ENCODE measurements at regions not wholly inside any gene's neighbourhood (a gene's known extent, or its start where the extent isn't known, plus 50 kb on each side); places are given as distances from the start of the nearest gene placed in this dataset.

- no peaks in the 10 kb centered on the region for H3K27me3 ChIP-seq (ENCODE audit: insufficient read depth, low read length)
- H4K8ac ChIP-seq (replicated peaks; ENCODE audit: insufficient read length, low read depth, low read length) = no peak overlapping the region
- no peak overlapping the region for H2AFZ ChIP-seq (ENCODE audit: low read length)
- Mint-ChIP-seq H3K27ac (no peak overlapping the region), H3K4me1 (peaks cover 6 to 29% of the 10 kb centered on the region in 2 experiments), H3K27me3 (ENCODE audit: low read depth) (peaks cover 2% of the 10 kb centered on the region; the same call in 1 of the 2 replicates), H3K36me3 (ENCODE audit: insufficient read depth in 1 of 3, low read depth in 3 of 3) (no peaks in the 10 kb centered on the region), H3K9me3 (no peaks in the 10 kb centered on the region), H3K4me3 (no peak overlapping the region)
- H3K9me3 ChIP-seq (ENCODE audit: control insufficient read depth, low read depth, low read length) = no peaks in the 10 kb centered on the region
- no peak overlapping the region for H3K23ac ChIP-seq (ENCODE audit: insufficient read length, low read depth, low read length)
- no peaks in the 10 kb centered on the region for H3K23me2 ChIP-seq (ENCODE audit: insufficient read length, low read depth, low read length, poor library complexity, severe bottlenecking)
- H3K4ac ChIP-seq (ENCODE audit: low read depth, low read length) = no peak overlapping the region
- no peak overlapping the region for H2BK5ac ChIP-seq (ENCODE audit: insufficient read length, low read length)
- no peak overlapping the region for H3K14ac ChIP-seq (ENCODE audit: insufficient read depth, low read length)
- no peak overlapping the region for H3K56ac ChIP-seq (ENCODE audit: insufficient read length, low read depth, low read length)
- no peak overlapping the region for H2BK15ac ChIP-seq (ENCODE audit: low read depth, low read length)
- no peak overlapping the region for H3T11ph ChIP-seq (ENCODE audit: low read length)
- DNase-seq = no peak
- no peak overlapping the region for H3K4me2 ChIP-seq (ENCODE audit: insufficient read depth, insufficient read length, low read length)
- H2AK5ac ChIP-seq (ENCODE audit: insufficient read length, low read length) = no peak overlapping the region
- H3K9ac ChIP-seq (ENCODE audit: extremely low read depth, insufficient read length, low read length) = no peak overlapping the region
- TF ChIP-seq CTCF (conservative IDR thresholded peaks at IDR 0.05) = no peak
- no peaks in the 10 kb centered on the region for H4K20me1 ChIP-seq (ENCODE audit: control insufficient read depth, insufficient read depth, insufficient read length)
- no peak overlapping the region for H2BK120ac ChIP-seq (ENCODE audit: low read depth, low read length, poor library complexity, severe bottlenecking)
- no peak overlapping the region for H3K18ac ChIP-seq (ENCODE audit: insufficient read length, low read depth, low read length)
- no peak overlapping the region for H2BK20ac ChIP-seq (ENCODE audit: low read depth, low read length, poor library complexity, severe bottlenecking)
- no CpG with 5 or more reads among the region's 10 CpGs for WGBS (ENCODE audit: extremely low coverage, insufficient read length, low lambda C conversion rate)
- no peak overlapping the region for H2BK12ac ChIP-seq (ENCODE audit: insufficient read length, low read depth, low read length)
- no peaks in the 10 kb centered on the region for H3K79me1 ChIP-seq (ENCODE audit: insufficient read depth, low read depth, low read length, poor library complexity, severe bottlenecking)
- H4K5ac ChIP-seq (ENCODE audit: insufficient read length, low read depth, low read length) = no peak overlapping the region
- no peak overlapping the region for H4K91ac ChIP-seq (ENCODE audit: insufficient read length, low read depth, low read length)
- H3K4me1 ChIP-seq (ENCODE audit: insufficient read depth, low read length) = no peaks in the 10 kb centered on the region
- H3K27ac ChIP-seq (ENCODE audit: insufficient read length, low read depth, low read length) = no peak overlapping the region
- H3K79me2 ChIP-seq (ENCODE audit: insufficient read depth, low read length) = no peaks in the 10 kb centered on the region
These were observed 68.6 kb upstream of the BZW1 start for GRCh38 chr2:200743042-200743676.

Measured in H9 (cell line).